Gastroesophageal sphincter (tissue), 4 donors: ENCODE measurements at regions not wholly inside any gene's neighbourhood (a gene's known extent, or its start where the extent isn't known, plus 50 kb on each side); places are given as distances from the start of the nearest gene placed in this dataset.

Experiments
- ATAC-seq: fragments of 150-250 bp; one replicate; pipeline ENCODE4 v1.9.1; 2016; ENCODE audit warnings: mild to moderate bottlenecking, moderate library complexity
- H3K27ac ChIP-seq, 4 donors: fragments of 200-600 bp; sonication (generic) in 3 of 4; 1 replicate in 3 of 4; 2 replicates in 1 of 4; pipeline ENCODE4 v1.5.1; 2016 to 2019
- H3K27me3 ChIP-seq: fragments of 200-600 bp; sonication (generic); one replicate; pipeline ENCODE4 v1.5.1; 2019
- H3K36me3 ChIP-seq, 2 donors: fragments of 200-600 bp; sonication (generic); one replicate each; pipeline ENCODE4 v1.5.1; 2019; ENCODE audit warnings: control low read depth in 1 of 2
- H3K4me1 ChIP-seq, 3 donors: fragments of 200-600 bp; sonication (generic); 1 replicate in 2 of 3; 2 replicates in 1 of 3; pipeline ENCODE4 v1.5.1; 2016 to 2019; ENCODE audit warnings: control low read depth in 2 of 3
- H3K4me3 ChIP-seq, 2 donors: fragments of 200-600 bp; sonication (generic); one replicate each; pipeline ENCODE4 v1.5.1; 2019; ENCODE audit warnings: mild to moderate bottlenecking in 1 of 2, moderate library complexity in 1 of 2
- H3K9me3 ChIP-seq, 3 donors: fragments of 200-600 bp; sonication (generic); one replicate each; pipeline ENCODE4 v1.5.1; 2017 to 2019; ENCODE audit warnings: control low read depth in 2 of 3
- CTCF ChIP-seq, 4 experiments: fragments of 200-600 bp in 2 of 4; fragments of 450-650 bp in 2 of 4; sonication (generic) in 1 of 4; IDR thresholded peaks; one replicate each; pipeline ENCODE4 v1.5.1; 2017 to 2019; ENCODE audit warnings: antibody characterized with exemption in 4 of 4, mild to moderate bottlenecking in 2 of 4, moderate library complexity in 2 of 4
- EP300 ChIP-seq: sonication (generic); formaldehyde crosslinking; IDR thresholded peaks from one replicate; pipeline ENCODE4 v1.6.1; 2017; ENCODE audit warnings: antibody characterized with exemption, mild to moderate bottlenecking
- POLR2A ChIP-seq, 2 donors: fragments of 450-650 bp; IDR thresholded peaks; one replicate each; pipeline ENCODE4 v1.6.1; 2017; ENCODE audit warnings: antibody characterized with exemption in 2 of 2, mild to moderate bottlenecking in 2 of 2, moderate library complexity in 1 of 2
- POLR2AphosphoS5 ChIP-seq: sonication (generic); formaldehyde crosslinking; IDR thresholded peaks from one replicate; pipeline ENCODE4 v1.6.1; 2017; ENCODE audit warnings: antibody characterized with exemption
- WGBS, 2 donors: methylation state at CpG; one replicate each; pipeline ENCODE4 v1.1.5; 2018; ENCODE audit warnings: low coverage in 1 of 2; 5-methylcytosine and 5-hydroxymethylcytosine counted together

GRCh38 chr2:2935445-2936149 is 442.0 kb downstream of the EIPR1 start:
- Histone ChIP-seq H3K27ac (no peak overlapping the region), H3K36me3 (no peaks in the 10 kb centered on the region), H3K27me3 (peaks cover 23% of the 10 kb centered on the region), H3K4me1 (no peaks in the 10 kb centered on the region), H3K4me3 (no peak overlapping the region), H3K9me3 (peaks cover 0 to 2% (median 0%) of the 10 kb centered on the region in 3 donors)
- ATAC-seq, result no peak
- 60 to 81% methylated on average over 4 to 11 of the region's 26 CpGs for whole genome bisulfite sequencing, 2 donors
- TF ChIP-seq EP300, result no peak
- TF ChIP-seq CTCF (IDR thresholded peaks at IDR 0.05), result no peak
- no peak for TF ChIP-seq POLR2AphosphoS5
- TF ChIP-seq POLR2A (IDR thresholded peaks at IDR 0.05), result no peak

- Histone ChIP-seq H3K36me3 (no peaks in the 10 kb centered on the region), H3K9me3 (peaks cover 0 to 21% (median 0%) of the 10 kb centered on the region in 3 donors), H3K27me3 (peaks cover under 1% of the 10 kb centered on the region), H3K27ac (no peak overlapping the region), H3K4me1 (no peaks in the 10 kb centered on the region), H3K4me3 (no peak overlapping the region)
- TF ChIP-seq EP300 (no peak), POLR2AphosphoS5 (no peak), POLR2A (IDR thresholded peaks at IDR 0.05) (no peak), CTCF (IDR thresholded peaks at IDR 0.05) (no peak)
- ATAC-seq, result no peak
- WGBS, 2 donors, result 53 to 70% methylated on average over 3 of the region's 15 CpGs
These were observed 444.2 kb downstream of the EIPR1 start for GRCh38 chr2:2933426-2933825.

- no peaks in the 10 kb centered on the region for H3K27me3 ChIP-seq
- WGBS, 2 donors, result 73 to 75% methylated on average over 8 to 10 of the region's 16 CpGs
- no peaks in the 10 kb centered on the region for H3K36me3 ChIP-seq
- H3K9me3 ChIP-seq, result peaks cover 0 to 21% (median 0%) of the 10 kb centered on the region in 3 donors
- no peak for ATAC-seq
- no peaks in the 10 kb centered on the region for H3K4me1 ChIP-seq
- no peak overlapping the region for H3K27ac ChIP-seq
- no peak overlapping the region for H3K4me3 ChIP-seq
- TF ChIP-seq CTCF (IDR thresholded peaks at IDR 0.05) (no peak), POLR2A (IDR thresholded peaks at IDR 0.05) (no peak)
These were observed 444.8 kb downstream of the EIPR1 start for GRCh38 chr2:2932692-2933305.

GRCh38 chr2:2932189-2932588 is 445.4 kb downstream of the EIPR1 start:
- ATAC-seq, result no peak
- no peak overlapping the region for H3K27ac ChIP-seq
- no peak overlapping the region for H3K4me3 ChIP-seq
- H3K9me3 ChIP-seq, result peaks cover 0 to 21% (median 0%) of the 10 kb centered on the region in 3 donors
- WGBS, 2 donors, result 49 to 93% methylated on average over 8 to 10 of the region's 15 CpGs
- no peak for TF ChIP-seq EP300
- H3K4me1 ChIP-seq, result no peaks in the 10 kb centered on the region
- H3K27me3 ChIP-seq, result no peaks in the 10 kb centered on the region
- H3K36me3 ChIP-seq, result no peaks in the 10 kb centered on the region

- H3K27ac ChIP-seq, result no peak overlapping the region
- no peaks in the 10 kb centered on the region for H3K27me3 ChIP-seq
- H3K4me1 ChIP-seq, result no peaks in the 10 kb centered on the region
- no peaks in the 10 kb centered on the region for H3K36me3 ChIP-seq
- TF ChIP-seq POLR2A (IDR thresholded peaks at IDR 0.05), result no peak
- TF ChIP-seq CTCF (IDR thresholded peaks at IDR 0.05), result no peak
- no peak for TF ChIP-seq POLR2AphosphoS5
- TF ChIP-seq EP300, result no peak
- H3K9me3 ChIP-seq, result peaks cover 0 to 21% (median 0%) of the 10 kb centered on the region in 3 donors
- no peak overlapping the region for H3K4me3 ChIP-seq
- ATAC-seq, result no peak
- 41 to 56% methylated on average over 5 to 7 of the region's 12 CpGs for WGBS, 2 donors
These were observed 446.1 kb downstream of the EIPR1 start for GRCh38 chr2:2931318-2932075.
